Spinal cord (tissue), 9 donors: ENCODE measurements at regions not wholly inside any gene's neighbourhood (a gene's known extent, or its start where the extent isn't known, plus 50 kb on each side); places are given as distances from the start of the nearest gene placed in this dataset.

Experiments
- DNase-seq, 6 donors: peaks; one replicate each; pipeline versions ENCODE4 v3.0.0 to v3.0.0-alpha.2; 2013 to 2015; ENCODE audit warnings: low spot score in 6 of 6, low read depth in 4 of 6
- H3K27ac ChIP-seq: one replicate; pipeline ENCODE4 v1.5.1; 2013; ENCODE audit warnings: low read depth, low read length, control low read depth
- H3K27me3 ChIP-seq: one replicate; pipeline ENCODE4 v1.6.1; 2013; ENCODE audit warnings: low read length; ENCODE audit not compliant: control insufficient read depth, insufficient read depth
- H3K36me3 ChIP-seq: one replicate; pipeline ENCODE4 v1.6.1; 2013; ENCODE audit warnings: low read length; ENCODE audit not compliant: control insufficient read depth, insufficient read depth
- H3K4me1 ChIP-seq: one replicate; pipeline ENCODE4 v1.6.1; 2013; ENCODE audit warnings: low read length; ENCODE audit not compliant: control insufficient read depth, insufficient read depth
- H3K4me3 ChIP-seq: one replicate; pipeline ENCODE4 v1.5.1; 2013; ENCODE audit warnings: low read depth, low read length, control low read depth
- H3K9me3 ChIP-seq: one replicate; pipeline ENCODE4 v1.6.1; 2013; ENCODE audit warnings: low read length; ENCODE audit not compliant: control insufficient read depth, insufficient read depth
- WGBS: methylation state at CpG from one replicate; pipeline ENCODE4 v1.1.5; 2013; ENCODE audit warnings: missing lambda C conversion rate; ENCODE audit not compliant: insufficient coverage; 5-methylcytosine and 5-hydroxymethylcytosine counted together
- donor health status: healthy.

GRCh38 chr1:244995602-244996400, 131.5 kb upstream of the HNRNPU start:
- H3K27ac ChIP-seq = no peak overlapping the region
- no peak overlapping the region for H3K4me3 ChIP-seq
- H3K9me3 ChIP-seq = no peaks in the 10 kb centered on the region
- 96% methylated on average over 6 of the region's 11 CpGs for WGBS
- H3K4me1 ChIP-seq = no peaks in the 10 kb centered on the region
- no peaks in the 10 kb centered on the region for H3K27me3 ChIP-seq
- DNase-seq = no peak
- no peaks in the 10 kb centered on the region for H3K36me3 ChIP-seq

GRCh38 chr1:244992833-244993232, 128.5 kb upstream of the HNRNPU start:
- no peak for DNase-seq
- no peaks in the 10 kb centered on the region for H3K27me3 ChIP-seq
- no peaks in the 10 kb centered on the region for H3K36me3 ChIP-seq
- no CpG with 5 or more reads among the region's 1 CpG for WGBS
- H3K27ac ChIP-seq = no peak overlapping the region
- H3K4me3 ChIP-seq = no peak overlapping the region
- H3K4me1 ChIP-seq = no peaks in the 10 kb centered on the region
- no peaks in the 10 kb centered on the region for H3K9me3 ChIP-seq

GRCh38 chr1:244989813-244990212, 125.5 kb upstream of the HNRNPU start:
- Histone ChIP-seq H3K27ac (no peak overlapping the region), H3K9me3 (no peaks in the 10 kb centered on the region), H3K27me3 (no peaks in the 10 kb centered on the region), H3K4me3 (no peak overlapping the region), H3K4me1 (no peaks in the 10 kb centered on the region), H3K36me3 (no peaks in the 10 kb centered on the region)
- DNase-seq = no peak
- 98% methylated on average over 4 of the region's 7 CpGs for WGBS

- Histone ChIP-seq H3K4me1 (no peaks in the 10 kb centered on the region), H3K27me3 (no peaks in the 10 kb centered on the region), H3K4me3 (no peak overlapping the region), H3K36me3 (no peaks in the 10 kb centered on the region), H3K27ac (no peak overlapping the region), H3K9me3 (no peaks in the 10 kb centered on the region)
- DNase-seq = no peak
- no CpG with 5 or more reads among the region's 2 CpGs for WGBS
Measured at GRCh38 chr1:244988521-244988920, 124.2 kb upstream of the HNRNPU start.

GRCh38 chr1:244980605-244981004, 116.3 kb upstream of the HNRNPU start:
- H3K36me3 ChIP-seq = no peaks in the 10 kb centered on the region
- 100% methylated on average over 2 of the region's 7 CpGs for WGBS
- DNase-seq = no peak
- H3K27ac ChIP-seq = no peak overlapping the region
- no peaks in the 10 kb centered on the region for H3K4me1 ChIP-seq
- H3K9me3 ChIP-seq = no peaks in the 10 kb centered on the region
- H3K27me3 ChIP-seq = no peaks in the 10 kb centered on the region
- no peak overlapping the region for H3K4me3 ChIP-seq

GRCh38 chr1:244974550-244974949, 110.2 kb upstream of the HNRNPU start:
- no peak for DNase-seq
- WGBS = 90% methylated on average over 4 of the region's 8 CpGs
- Histone ChIP-seq H3K36me3 (no peaks in the 10 kb centered on the region), H3K4me1 (peaks cover 4% of the 10 kb centered on the region), H3K27ac (no peak overlapping the region), H3K9me3 (no peaks in the 10 kb centered on the region), H3K4me3 (no peak overlapping the region), H3K27me3 (no peaks in the 10 kb centered on the region)

GRCh38 chr1:244974106-244974505, 109.8 kb upstream of the HNRNPU start:
- DNase-seq = no peak
- Histone ChIP-seq H3K4me3 (no peak overlapping the region), H3K36me3 (no peaks in the 10 kb centered on the region), H3K27me3 (no peaks in the 10 kb centered on the region), H3K4me1 (peaks cover 4% of the 10 kb centered on the region), H3K27ac (no peak overlapping the region), H3K9me3 (no peaks in the 10 kb centered on the region)
- no CpG with 5 or more reads among the region's 2 CpGs for WGBS

DNA sequence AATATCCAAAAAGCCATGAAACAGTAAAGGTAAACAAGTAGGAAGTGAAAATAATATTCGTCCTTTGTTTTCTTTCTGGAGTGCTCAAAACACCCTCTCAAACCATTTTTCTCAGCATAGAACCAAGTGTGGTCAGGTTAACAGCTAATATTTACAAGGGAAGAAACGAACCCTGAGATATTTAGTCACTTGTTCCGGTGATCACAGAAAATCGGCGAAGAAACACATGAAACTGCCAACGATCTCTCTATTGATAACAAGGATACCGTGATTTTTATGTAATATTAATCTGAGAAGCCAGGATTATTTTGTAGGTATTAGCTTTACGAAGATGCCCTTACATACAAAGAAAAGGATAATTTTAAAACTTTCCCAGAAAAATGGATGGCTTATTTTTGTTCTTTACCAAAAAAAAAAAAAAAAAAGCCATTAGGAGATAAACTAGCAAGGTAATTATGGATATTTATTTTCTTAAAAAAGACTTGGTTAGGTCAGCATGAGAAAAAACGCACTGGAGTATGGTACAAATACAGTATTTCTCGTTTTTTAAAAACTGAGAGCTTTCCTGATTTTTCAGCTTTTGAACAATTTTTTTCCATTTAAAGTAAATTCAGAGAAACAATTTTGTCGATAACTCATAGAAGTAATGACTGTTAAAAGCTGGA, 107.3 kb upstream of the HNRNPU start:
- Histone ChIP-seq H3K9me3 (no peaks in the 10 kb centered on the region), H3K36me3 (no peaks in the 10 kb centered on the region), H3K27me3 (no peaks in the 10 kb centered on the region), H3K4me3 (peak overlapping the region; percentile 87), H3K4me1 (peaks cover 9% of the 10 kb centered on the region), H3K27ac (peak overlapping the region; percentile 100)
- no peak for DNase-seq
- no CpG with 5 or more reads among the region's 11 CpGs for WGBS

DNA sequence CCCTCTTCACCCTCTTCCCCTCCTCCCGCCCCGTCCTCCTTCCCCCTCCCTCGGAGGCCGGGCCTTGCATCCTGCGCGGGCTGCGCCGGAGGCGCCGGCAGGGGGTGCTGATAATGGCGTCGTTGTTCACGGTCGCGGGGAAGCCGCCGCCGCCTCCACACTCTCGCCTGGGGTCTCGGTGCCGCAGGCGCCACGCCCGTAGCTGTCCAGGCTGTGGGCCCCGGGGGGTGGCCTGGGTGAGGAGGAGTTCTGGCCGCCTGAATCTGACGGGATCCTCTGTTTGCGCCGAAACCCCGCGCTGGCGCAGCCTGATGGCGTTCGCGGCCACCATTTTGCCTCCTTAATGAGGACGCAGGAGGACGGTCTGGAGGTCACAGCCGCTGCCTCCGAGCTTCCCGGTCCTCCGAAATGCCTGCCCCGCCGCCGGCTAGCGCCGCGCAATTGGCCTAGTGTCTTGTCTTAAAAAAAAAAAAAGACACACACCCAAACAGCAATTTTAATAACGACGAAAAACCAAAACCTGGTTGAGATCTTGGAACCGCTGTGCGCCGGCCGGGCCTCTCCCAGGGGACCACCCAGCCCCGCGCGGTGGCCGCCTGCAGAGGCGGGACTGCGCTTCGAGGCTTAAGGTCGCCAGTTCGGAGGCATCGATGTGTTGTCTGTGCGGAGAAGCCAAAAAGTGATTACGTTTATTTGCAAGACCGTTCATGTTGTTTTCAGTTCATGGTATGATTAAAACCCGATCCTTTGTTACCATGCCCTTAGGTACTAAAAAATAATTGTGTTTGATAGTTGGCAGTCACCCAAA, 106.6 kb upstream of the HNRNPU start:
- H3K27ac ChIP-seq = peak overlapping the region; percentile 100
- no peaks in the 10 kb centered on the region for H3K27me3 ChIP-seq
- peak overlapping the region; percentile 87 for H3K4me3 ChIP-seq
- WGBS = under 1% methylated on average over 63 of the region's 67 CpGs
- H3K4me1 ChIP-seq = peaks cover 9% of the 10 kb centered on the region
- no peaks in the 10 kb centered on the region for H3K36me3 ChIP-seq
- H3K9me3 ChIP-seq = no peaks in the 10 kb centered on the region
- DNase-seq = peak; percentile 90 to 99 (median 96)
